ENCODE measurements at regions not wholly inside any gene's neighbourhood (a gene's known extent, or its start where the extent isn't known, plus 50 kb on each side); places are given as distances from the start of the nearest gene placed in this dataset.

DNA sequence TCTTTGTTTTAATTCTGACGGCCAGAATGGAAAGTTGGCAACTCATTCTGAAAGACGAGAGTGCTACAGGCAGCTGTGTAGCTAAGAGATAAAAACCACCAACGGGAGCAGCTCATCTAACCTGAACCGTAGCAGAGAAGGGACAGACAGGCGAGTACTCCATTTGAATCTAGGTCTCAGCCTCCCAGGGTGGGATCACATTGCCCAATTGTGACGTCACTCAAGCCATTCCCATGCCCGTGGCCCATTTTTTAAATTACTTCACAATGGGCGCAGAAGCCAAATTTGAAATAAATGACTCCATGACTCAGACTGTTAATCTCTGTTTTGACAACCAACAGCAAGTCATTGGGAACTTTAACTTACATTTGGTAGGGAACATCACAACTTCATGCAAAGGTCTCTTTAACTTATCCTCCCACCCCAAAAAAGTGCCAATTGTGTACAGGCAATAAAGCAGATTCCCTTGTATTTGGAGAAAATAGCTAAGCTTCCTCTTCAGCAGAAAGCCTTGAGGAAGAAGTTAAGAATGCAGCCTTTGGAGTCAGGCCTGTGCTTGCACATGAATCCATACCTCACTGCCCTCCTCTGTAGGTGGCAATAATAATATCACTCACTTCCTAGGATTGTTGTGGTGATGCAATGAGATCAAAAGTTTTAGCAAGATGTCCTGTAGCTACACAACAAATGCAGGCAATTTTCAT lies 93.2 kb upstream of the KIF5B start:
- ATAC-seq (peak; percentile 43), DNase-seq (no peak)
- H3K36me3 ChIP-seq = no peaks in the 10 kb centered on the region
- H3K27me3 ChIP-seq = no peaks in the 10 kb centered on the region
- H3K9me3 ChIP-seq = no peaks in the 10 kb centered on the region
- intact Hi-C loops (cut with DNase I) = no loop called here
- TF ChIP-seq, protein P1, sequence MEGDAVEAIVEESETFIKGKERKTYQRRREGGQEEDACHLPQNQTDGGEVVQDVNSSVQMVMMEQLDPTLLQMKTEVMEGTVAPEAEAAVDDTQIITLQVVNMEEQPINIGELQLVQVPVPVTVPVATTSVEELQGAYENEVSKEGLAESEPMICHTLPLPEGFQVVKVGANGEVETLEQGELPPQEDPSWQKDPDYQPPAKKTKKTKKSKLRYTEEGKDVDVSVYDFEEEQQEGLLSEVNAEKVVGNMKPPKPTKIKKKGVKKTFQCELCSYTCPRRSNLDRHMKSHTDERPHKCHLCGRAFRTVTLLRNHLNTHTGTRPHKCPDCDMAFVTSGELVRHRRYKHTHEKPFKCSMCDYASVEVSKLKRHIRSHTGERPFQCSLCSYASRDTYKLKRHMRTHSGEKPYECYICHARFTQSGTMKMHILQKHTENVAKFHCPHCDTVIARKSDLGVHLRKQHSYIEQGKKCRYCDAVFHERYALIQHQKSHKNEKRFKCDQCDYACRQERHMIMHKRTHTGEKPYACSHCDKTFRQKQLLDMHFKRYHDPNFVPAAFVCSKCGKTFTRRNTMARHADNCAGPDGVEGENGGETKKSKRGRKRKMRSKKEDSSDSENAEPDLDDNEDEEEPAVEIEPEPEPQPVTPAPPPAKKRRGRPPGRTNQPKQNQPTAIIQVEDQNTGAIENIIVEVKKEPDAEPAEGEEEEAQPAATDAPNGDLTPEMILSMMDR (IDR thresholded peaks at IDR 0.05) = no peak
- no peak overlapping the region for H3K4me3 ChIP-seq
- H3K4me1 ChIP-seq = no peaks in the 10 kb centered on the region
- H3K27ac ChIP-seq = no peak overlapping the region

DNA sequence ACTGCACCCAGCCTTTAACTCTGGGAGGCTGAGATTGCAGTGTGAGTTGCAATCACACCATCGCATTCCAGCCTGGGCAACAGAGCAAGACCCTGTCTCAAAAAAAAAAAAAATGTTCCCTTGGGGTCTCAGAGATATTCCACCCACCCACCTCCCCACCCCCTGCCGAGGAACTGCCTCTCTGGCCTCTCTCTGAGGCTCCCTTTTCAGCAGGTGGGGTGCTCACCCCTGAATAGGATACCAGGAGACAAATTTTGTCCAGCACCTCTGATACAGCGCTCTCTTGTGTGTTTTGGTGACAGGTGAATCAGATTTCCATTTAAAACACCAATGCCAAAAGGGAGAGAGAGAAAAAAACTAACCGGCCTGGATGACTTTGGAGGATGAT lies 92.6 kb upstream of the KIF5B start:
- no peak overlapping the region for H3K27ac ChIP-seq
- TF ChIP-seq, protein P1 (IDR thresholded peaks at IDR 0.05) = no peak
- H3K27me3 ChIP-seq = no peaks in the 10 kb centered on the region
- DNase-seq = no peak
- intact Hi-C loops (cut with DNase I) = no loop called here
- no peaks in the 10 kb centered on the region for H3K4me1 ChIP-seq
- H3K4me3 ChIP-seq = no peak overlapping the region
- no peaks in the 10 kb centered on the region for H3K36me3 ChIP-seq
- no peak for ATAC-seq
- H3K9me3 ChIP-seq = no peaks in the 10 kb centered on the region

DNA sequence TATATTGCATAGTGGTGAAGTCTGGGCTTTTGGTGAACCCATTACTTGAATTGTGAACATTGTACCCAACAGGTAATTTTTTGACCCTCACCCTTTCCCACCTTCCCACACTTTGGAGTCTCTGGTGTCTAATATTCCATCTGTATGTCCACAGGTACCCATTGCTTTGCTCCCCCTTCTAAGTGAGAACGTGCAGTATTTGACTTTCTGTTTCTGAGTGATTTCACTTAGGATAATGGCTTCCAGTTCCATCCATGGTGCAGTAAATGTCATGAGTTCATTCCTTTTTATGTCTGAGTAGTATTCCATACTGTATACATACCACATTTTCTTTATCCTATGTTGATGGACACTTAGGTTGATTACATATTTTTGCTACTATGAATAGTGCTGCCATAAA lies 91.5 kb upstream of the KIF5B start:
- Histone ChIP-seq H3K27ac (no peak overlapping the region), H3K27me3 (no peaks in the 10 kb centered on the region), H3K9me3 (no peaks in the 10 kb centered on the region), H3K4me3 (no peak overlapping the region), H3K4me1 (no peaks in the 10 kb centered on the region), H3K36me3 (no peaks in the 10 kb centered on the region)
- TF ChIP-seq, protein P1 (IDR thresholded peaks at IDR 0.05) = no peak
- DNase-seq (no peak), ATAC-seq (no peak)
- intact Hi-C loops (cut with DNase I) = no loop called here

DNA sequence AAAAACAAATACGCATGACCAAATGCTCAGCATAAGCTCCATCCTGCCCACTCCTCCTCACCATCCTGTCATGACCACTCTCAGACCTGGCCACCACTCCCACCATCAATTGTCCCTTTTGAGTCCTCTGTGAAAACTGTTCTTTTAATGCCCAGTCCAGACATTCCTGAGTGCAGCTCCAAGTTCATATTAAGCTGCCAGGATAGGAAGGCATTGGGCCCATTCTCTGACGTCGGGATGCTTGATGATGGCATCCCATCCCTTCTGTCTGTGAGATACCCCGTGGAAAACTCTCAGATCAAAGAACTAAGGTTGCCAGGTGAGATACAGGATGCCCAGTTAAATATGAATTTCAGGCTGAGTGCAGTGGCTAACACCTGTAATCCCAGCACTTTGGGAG lies 89.9 kb upstream of the KIF5B start:
- Histone ChIP-seq H3K4me1 (no peaks in the 10 kb centered on the region), H3K27ac (no peak overlapping the region), H3K27me3 (no peaks in the 10 kb centered on the region), H3K9me3 (no peaks in the 10 kb centered on the region), H3K4me3 (no peak overlapping the region), H3K36me3 (no peaks in the 10 kb centered on the region)
- DNase-seq (no peak), ATAC-seq (no peak)
- TF ChIP-seq, protein P1 (IDR thresholded peaks at IDR 0.05) = no peak
- intact Hi-C loops (cut with DNase I) = no loop called here

DNA sequence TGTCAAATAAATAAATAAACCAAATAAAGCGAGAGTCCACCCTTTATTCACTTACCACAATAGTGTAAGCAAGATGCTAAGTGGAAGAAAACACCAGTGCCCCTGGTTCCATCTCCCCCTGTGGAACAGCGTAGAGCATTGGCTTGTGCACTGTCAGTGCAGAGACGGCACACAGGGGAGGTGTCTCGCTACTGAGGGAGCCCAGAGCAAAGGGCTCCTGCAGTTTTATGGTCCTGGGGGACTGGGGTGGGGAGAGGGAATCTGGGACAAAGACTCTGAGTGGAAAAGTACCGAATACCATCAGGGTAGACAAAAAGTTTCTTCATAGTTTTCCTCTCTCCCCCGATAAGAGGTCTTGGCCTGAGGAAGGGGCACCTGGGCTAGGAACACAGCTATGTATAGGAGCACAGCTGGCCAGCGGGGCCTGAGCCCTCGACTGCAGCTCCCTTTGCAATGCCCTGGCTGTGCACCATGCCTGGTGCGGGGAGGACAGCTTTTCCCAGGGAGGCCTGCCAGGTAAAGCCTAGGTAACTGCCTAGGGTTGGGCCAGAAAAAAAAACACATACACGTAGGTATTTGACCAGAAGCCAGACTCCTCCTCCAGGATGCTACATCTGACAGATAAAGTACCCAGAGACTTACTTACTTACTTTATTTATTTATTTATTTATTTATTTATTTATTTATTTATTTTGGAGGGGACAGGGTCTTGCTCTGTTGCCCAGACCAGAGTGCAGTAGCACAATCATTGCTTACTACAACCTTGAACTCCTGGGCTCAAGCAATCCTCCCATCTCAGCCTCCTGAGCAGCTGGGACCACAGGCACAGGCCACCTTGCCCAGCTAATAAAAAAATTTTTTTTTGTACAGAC lies 88.8 kb upstream of the KIF5B start:
- Histone ChIP-seq H3K9me3 (no peaks in the 10 kb centered on the region), H3K36me3 (no peaks in the 10 kb centered on the region), H3K4me3 (no peak overlapping the region), H3K27ac (no peak overlapping the region), H3K27me3 (no peaks in the 10 kb centered on the region), H3K4me1 (peaks cover 7% of the 10 kb centered on the region)
- TF ChIP-seq, protein P1 (IDR thresholded peaks at IDR 0.05) = no peak
- ATAC-seq (no peak), DNase-seq (no peak)
- intact Hi-C loops (cut with DNase I) = no loop called here

Data from upper lobe of right lung (tissue), 1 donor.